Osteocyte (in vitro differentiated cells): ENCODE measurements at regions not wholly inside any gene's neighbourhood (a gene's known extent, or its start where the extent isn't known, plus 50 kb on each side); places are given as distances from the start of the nearest gene placed in this dataset.

Experiments
- DNase-seq: peaks from one replicate; pipeline ENCODE4 v3.0.0; 2021; ENCODE audit warnings: mixed read lengths; ENCODE audit not compliant: unreplicated experiment; ENCODE audit errors: extremely low spot score
- H3K27ac Mint-ChIP-seq: one replicate; pipeline ENCODE4 v1.8.0; 2021; ENCODE audit warnings: mild to moderate bottlenecking, mixed read lengths; ENCODE audit not compliant: unreplicated experiment
- H3K27me3 Mint-ChIP-seq: one replicate; pipeline ENCODE4 v1.8.0; 2021; ENCODE audit warnings: mixed read lengths; ENCODE audit not compliant: unreplicated experiment
- H3K36me3 Mint-ChIP-seq: one replicate; pipeline ENCODE4 v1.8.0; 2021; ENCODE audit warnings: mixed read lengths; ENCODE audit not compliant: unreplicated experiment
- H3K4me1 Mint-ChIP-seq: one replicate; pipeline ENCODE4 v1.8.0; 2021; ENCODE audit warnings: mixed read lengths; ENCODE audit not compliant: unreplicated experiment
- H3K4me3 Mint-ChIP-seq: one replicate; pipeline ENCODE4 v1.8.0; 2021; ENCODE audit warnings: mild to moderate bottlenecking, moderate library complexity, mixed read lengths; ENCODE audit not compliant: unreplicated experiment
- H3K9me3 Mint-ChIP-seq: one replicate; pipeline ENCODE4 v1.8.0; 2021; ENCODE audit warnings: mixed read lengths; ENCODE audit not compliant: unreplicated experiment
- TF ChIP-seq, protein P1 (sequence below): fragments of 200-600 bp; sonication (generic); IDR thresholded peaks from 2 replicates; pipeline ENCODE4 v1.5.0; 2021; ENCODE audit warnings: antibody characterized with exemption, mild to moderate bottlenecking, moderate library complexity

DNA sequence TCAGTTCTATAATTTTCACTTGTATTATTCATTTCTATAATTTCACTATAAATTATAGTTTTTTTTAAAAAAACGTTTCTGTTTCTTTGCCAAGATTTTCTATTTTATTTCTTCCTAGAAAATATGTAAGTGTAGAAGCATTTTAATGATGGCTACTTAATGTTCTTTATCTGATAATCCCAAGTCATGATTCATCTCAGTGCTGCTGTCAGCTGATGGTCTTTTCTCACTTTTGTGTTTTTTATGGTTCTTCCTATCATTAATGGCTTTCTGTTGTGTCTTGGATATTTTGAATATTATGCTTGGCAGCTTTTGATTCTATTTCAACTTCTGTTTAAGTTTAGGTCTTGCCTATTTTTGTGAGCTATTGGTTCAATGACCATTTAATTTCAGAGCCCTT lies 268.6 kb downstream of the BAMBI start:
- Mint-ChIP-seq H3K36me3 (no peaks in the 10 kb centered on the region), H3K27ac (peak overlapping the region; percentile 66), H3K9me3 (peaks cover 16% of the 10 kb centered on the region), H3K4me3 (no peak overlapping the region), H3K27me3 (no peaks in the 10 kb centered on the region), H3K4me1 (peaks cover 15% of the 10 kb centered on the region)
- DNase-seq: no peak
- TF ChIP-seq, protein P1, sequence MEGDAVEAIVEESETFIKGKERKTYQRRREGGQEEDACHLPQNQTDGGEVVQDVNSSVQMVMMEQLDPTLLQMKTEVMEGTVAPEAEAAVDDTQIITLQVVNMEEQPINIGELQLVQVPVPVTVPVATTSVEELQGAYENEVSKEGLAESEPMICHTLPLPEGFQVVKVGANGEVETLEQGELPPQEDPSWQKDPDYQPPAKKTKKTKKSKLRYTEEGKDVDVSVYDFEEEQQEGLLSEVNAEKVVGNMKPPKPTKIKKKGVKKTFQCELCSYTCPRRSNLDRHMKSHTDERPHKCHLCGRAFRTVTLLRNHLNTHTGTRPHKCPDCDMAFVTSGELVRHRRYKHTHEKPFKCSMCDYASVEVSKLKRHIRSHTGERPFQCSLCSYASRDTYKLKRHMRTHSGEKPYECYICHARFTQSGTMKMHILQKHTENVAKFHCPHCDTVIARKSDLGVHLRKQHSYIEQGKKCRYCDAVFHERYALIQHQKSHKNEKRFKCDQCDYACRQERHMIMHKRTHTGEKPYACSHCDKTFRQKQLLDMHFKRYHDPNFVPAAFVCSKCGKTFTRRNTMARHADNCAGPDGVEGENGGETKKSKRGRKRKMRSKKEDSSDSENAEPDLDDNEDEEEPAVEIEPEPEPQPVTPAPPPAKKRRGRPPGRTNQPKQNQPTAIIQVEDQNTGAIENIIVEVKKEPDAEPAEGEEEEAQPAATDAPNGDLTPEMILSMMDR: no peak

DNA sequence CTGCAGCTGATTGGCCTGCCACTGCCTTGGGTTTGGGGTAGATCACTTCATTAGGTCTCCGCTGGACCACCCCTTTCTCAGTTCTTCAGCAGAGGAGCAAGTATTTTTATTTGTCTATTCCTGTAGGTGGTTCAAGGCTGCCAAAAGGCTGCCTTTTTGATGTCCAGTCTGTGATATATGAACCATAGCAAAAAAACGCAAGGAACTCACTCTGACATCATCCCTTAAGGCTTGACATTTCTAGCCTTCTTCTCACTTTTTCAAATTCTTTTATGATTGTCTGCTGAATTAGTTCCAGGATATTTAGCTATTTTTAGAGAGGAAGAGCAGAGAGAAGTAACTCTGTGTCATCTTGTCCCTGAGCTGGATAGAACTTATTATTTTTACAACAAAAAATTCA lies 269.2 kb downstream of the BAMBI start:
- no peak overlapping the region for H3K4me3 Mint-ChIP-seq
- H3K27ac Mint-ChIP-seq: peak overlapping the region; percentile 66
- peaks cover 15% of the 10 kb centered on the region for H3K4me1 Mint-ChIP-seq
- no peaks in the 10 kb centered on the region for H3K36me3 Mint-ChIP-seq
- TF ChIP-seq, protein P1: no peak
- no peak for DNase-seq
- H3K27me3 Mint-ChIP-seq: no peaks in the 10 kb centered on the region
- peaks cover 16% of the 10 kb centered on the region for H3K9me3 Mint-ChIP-seq

DNA sequence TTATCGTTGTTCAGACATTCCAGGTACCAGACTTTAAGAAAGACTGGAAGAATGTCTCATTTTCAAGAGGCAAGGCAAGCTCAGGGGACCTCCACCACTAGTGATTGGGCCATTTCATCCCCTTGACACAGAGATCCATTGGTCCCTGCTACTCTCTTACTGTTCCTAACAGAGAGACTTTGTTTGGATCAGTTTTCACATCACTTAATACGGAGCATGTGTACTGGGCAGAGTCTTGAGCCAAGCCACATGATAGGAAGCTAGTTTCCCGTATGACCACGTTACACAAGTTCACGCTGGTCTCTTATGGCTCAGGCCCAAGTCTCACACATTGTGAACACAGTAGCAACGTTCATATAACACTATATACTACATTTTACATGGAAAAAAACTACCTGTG lies 269.9 kb downstream of the BAMBI start:
- no peak overlapping the region for H3K27ac Mint-ChIP-seq
- H3K27me3 Mint-ChIP-seq: no peaks in the 10 kb centered on the region
- TF ChIP-seq, protein P1: no peak
- no peak for DNase-seq
- no peaks in the 10 kb centered on the region for H3K36me3 Mint-ChIP-seq
- peaks cover 15% of the 10 kb centered on the region for H3K4me1 Mint-ChIP-seq
- H3K9me3 Mint-ChIP-seq: peaks cover 16% of the 10 kb centered on the region
- no peak overlapping the region for H3K4me3 Mint-ChIP-seq

DNA sequence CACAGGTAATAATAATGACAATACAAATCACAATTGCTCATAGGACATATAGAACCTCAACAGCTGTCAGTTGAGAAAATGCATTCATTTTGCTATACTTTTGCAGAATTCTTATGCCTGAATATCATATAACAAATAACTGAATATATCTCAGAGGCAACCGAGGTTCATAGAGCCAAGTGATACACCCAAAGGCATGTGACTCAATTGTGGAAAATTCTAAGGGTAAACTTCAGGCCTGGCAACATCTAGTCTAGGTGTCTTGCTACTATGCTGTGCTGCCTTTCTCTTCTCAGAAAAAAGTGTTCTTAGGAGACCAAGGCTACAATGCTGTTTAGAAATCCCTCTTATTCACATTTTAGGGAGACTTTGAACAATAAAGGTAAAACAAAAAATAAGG lies 270.7 kb downstream of the BAMBI start:
- Mint-ChIP-seq H3K36me3 (no peaks in the 10 kb centered on the region), H3K4me1 (peaks cover 17% of the 10 kb centered on the region), H3K27me3 (no peaks in the 10 kb centered on the region), H3K27ac (no peak overlapping the region), H3K4me3 (no peak overlapping the region), H3K9me3 (peaks cover 16% of the 10 kb centered on the region)
- DNase-seq: no peak
- TF ChIP-seq, protein P1: no peak

DNA sequence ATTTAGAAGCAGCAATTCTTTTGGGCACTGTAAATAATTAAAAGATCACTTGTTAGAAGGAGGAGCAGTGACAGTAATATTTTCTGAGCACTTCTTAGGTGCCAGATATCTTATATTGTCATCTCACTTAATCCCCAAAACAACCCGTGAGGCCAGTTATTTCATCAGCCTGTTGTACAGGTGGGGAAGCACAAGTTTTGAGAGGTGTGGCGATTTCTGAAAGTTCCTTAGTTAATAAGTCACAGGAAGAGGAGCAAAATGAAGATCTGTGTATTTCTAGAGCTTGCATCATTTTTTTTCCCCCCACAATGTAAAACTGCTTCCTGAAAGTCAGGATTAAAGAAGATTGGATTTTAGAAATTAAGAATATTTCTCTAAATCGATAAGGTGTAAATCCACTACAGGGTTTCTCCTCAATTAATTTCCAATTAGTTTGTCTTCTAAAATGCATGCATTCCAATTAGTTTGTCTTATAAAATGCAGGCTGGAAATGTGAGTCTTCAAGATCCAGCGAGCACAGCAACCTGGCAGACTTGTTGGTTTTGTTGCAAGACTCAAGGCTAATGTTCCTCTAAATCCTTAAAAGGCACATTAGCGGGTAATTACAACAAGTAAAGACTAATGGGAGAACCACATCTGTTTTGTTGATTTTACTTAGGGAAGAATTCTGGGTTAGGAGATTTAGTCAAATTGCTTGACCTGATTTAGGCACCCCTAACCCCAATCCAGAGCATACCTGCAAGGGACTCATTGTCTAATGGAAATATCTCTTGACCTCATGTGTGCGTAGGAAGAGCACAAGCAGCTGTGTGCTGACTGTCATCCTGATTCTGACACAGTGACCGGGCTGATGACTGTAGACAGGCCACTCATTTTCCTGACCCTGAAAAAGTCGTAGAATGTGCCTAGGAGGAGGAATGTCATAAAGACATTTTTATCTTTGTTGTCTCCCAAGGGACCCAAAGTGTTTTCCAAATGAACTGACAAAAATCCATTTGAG lies 272.0 kb downstream of the BAMBI start:
- no peaks in the 10 kb centered on the region for H3K27me3 Mint-ChIP-seq
- H3K4me1 Mint-ChIP-seq: peaks cover 26% of the 10 kb centered on the region
- H3K36me3 Mint-ChIP-seq: no peaks in the 10 kb centered on the region
- DNase-seq: no peak
- no peak overlapping the region for H3K4me3 Mint-ChIP-seq
- H3K9me3 Mint-ChIP-seq: peaks cover 12% of the 10 kb centered on the region
- TF ChIP-seq, protein P1: no peak
- no peak overlapping the region for H3K27ac Mint-ChIP-seq
